NB4 (cell line): ENCODE measurements at regions not wholly inside any gene's neighbourhood (a gene's known extent, or its start where the extent isn't known, plus 50 kb on each side); places are given as distances from the start of the nearest gene placed in this dataset.

Source experiments
- CTCF ChIP-seq: IDR thresholded peaks from one replicate; pipeline ENCODE4 v1.5.1; 2012; ENCODE audit warnings: low read depth, low read length
- MAX ChIP-seq: IDR thresholded peaks from 2 replicates; pipeline ENCODE4 v1.6.1; 2011; ENCODE audit warnings: low read depth, low read length
- MYC ChIP-seq: IDR thresholded peaks from 2 replicates; pipeline ENCODE4 v1.6.1; 2011; ENCODE audit warnings: low read depth, low read length
- POLR2A ChIP-seq: IDR thresholded peaks from 2 replicates; pipeline ENCODE4 v1.6.1; 2011; ENCODE audit warnings: mild to moderate bottlenecking; ENCODE audit not compliant: insufficient read length; ENCODE audit errors: extremely low read depth

GRCh38 chr14:76664790-76665189 is 96.5 kb upstream of the VASH1 start:
- no peak for TF ChIP-seq CTCF
- no peak for TF ChIP-seq POLR2A
- no peak for TF ChIP-seq MAX
- TF ChIP-seq MYC = no peak
